T-helper 2 cell treated with Interferon-gamma antibody and Interleukin-4, amounts not matched to agents 100 ng/mL and 5 ng/mL, for 36 hours (primary cell): ENCODE measurements at regions not wholly inside any gene's neighbourhood (a gene's known extent, or its start where the extent isn't known, plus 50 kb on each side); places are given as distances from the start of the nearest gene placed in this dataset.

Experiments
- intact Hi-C: fragments of 100-400 bp; cut with micrococcal nuclease; formaldehyde crosslinking; loops from one replicate; pipeline ENCODE4 v1.15.1; 2023

DNA sequence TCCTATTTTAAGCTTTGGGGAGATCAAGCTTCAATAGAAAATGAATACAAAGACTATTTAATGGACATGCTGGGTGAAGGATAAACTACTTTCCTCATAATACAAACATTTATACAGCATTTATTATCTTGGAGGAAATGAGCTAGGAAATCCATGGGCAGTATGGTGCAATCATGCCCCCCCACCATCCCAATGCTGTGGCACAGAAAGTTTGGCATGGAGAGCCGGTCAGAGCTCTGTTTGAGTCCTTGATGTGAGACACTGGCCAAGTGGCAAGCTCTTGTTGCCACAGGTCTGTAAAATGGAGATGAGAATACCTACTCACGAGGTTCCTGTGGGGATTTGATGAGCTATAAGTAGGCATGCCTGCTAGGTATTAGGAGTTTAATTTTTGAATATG is 120.6 kb downstream of the MAB21L3 start:
- intact Hi-C loops: loop anchor here (2.0 kb wide), 1 partner anchor 253 kb away; no protein-coding TSS in a partner anchor

DNA sequence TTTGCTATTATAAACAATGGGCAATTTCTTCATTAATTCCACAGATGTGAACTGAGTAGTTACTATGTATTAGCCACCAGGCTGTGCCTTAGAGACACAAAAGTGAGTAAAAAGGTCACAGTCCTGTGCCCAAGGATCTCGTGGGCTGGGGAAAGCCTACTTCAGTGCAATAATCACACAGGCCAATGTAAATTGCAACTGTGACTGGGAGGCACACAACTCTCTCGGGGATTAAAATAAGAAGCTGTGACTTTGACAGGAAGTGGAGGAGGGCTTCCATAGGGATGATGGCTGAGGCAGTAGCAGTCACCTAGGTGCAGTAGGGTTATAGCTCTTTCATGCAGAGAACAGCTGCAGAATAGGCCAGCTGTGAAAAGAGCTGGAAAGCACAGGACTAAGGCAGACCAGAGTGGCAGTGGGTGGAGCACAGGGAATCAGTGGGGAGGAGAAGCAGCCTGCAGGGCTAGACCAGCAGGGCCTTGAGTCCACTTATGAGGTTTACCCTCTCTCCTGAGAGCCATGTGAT is 121.9 kb downstream of the MAB21L3 start:
- intact Hi-C loops: loop anchor here (2.0 kb wide), 1 partner anchor 252 kb away; no protein-coding TSS in a partner anchor

GRCh38 chr1:116234429-116234828 is 123.2 kb downstream of the MAB21L3 start:
- intact Hi-C loops: no loop called here

- intact Hi-C loops: no loop called here
Observed at GRCh38 chr1:116239916-116240315, 128.7 kb downstream of the MAB21L3 start.

DNA sequence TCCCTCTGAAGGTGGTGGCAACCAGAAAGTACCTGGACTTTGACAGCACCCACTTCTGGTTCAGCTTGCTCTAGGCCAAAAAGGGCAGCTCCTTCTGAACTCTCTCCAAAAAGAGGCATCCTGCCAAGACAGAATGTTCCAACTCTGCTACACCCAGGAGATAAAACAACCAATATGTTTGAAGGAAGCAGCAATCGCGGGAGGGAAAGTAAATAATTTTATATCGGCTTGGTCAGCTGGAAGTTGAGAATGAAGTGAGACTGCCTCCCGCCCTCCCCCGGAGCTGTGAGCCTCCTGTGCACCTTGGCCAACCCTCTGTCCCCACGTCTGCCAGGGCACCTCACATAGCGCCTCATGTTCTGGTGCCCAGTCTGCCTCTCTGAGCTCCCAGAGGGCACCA is 130.3 kb upstream of the ATP1A1 start:
- intact Hi-C loops: no loop called here

- intact Hi-C loops: no loop called here
Observed at GRCh38 chr1:116243333-116244054, 129.6 kb upstream of the ATP1A1 start.

DNA sequence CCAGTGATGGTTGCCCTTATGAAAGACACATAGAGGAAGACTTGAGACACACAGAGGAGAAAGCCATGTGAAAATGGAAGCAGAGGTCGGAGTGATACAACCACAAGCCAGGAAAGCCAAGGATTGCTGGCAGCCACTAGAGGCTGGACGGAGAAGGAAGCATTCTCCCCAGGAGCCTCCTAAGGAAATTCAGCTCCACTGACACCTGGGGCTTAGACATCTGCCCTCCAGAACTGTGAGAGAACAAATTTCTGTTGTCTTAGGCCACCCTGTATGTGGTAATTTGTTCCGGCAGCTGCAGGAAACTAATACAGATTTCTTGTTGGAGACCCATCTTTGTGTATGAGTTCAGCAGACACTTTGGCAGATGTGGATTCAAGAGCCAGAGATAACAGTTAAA is 126.9 kb upstream of the ATP1A1 start:
- intact Hi-C loops: no loop called here

DNA sequence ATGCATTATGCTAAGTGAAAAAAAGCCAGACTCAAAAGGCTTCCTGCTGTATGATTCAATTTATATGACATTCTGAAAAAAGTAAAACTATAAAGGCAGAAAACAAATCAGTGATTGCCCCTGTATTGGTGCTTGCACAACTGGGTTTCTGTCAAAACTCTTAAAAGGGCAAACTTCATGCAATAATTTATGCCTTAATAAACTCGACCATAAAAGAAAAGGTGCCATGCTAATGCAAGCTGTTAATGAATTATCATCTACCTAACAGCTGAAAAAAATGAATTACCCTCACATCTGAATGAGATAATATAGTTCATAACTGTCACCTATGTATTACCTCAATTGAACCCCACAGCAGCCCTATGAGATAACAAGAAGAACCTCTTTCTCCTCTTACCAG is 120.8 kb upstream of the ATP1A1 start:
- intact Hi-C loops: no loop called here

DNA sequence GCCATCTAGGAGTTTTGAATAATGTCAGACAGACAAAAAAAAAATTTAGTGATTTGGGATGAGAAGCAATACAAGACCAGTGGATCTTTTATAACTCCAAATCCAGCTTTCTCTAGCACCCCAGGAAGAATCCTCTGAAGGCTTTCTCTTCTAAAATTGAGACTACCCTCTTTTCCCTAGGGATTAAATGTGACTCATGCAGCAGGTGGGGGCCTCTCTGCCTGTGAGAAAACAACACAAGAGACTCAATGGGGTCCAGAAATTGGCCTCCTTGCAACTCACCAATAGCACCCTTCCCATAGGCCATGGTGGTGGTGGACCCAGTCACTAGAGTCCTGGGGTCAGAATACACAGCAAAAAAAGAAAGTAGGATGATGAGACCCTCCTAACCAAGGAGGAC is 120.3 kb upstream of the ATP1A1 start:
- intact Hi-C loops: no loop called here

GRCh38 chr1:116253566-116254382 is 119.3 kb upstream of the ATP1A1 start:
- intact Hi-C loops: no loop called here

- intact Hi-C loops: no loop called here
Observed at GRCh38 chr1:116254776-116255175, 118.3 kb upstream of the ATP1A1 start.

- intact Hi-C loops: no loop called here
Observed at GRCh38 chr1:116255486-116256285, 117.4 kb upstream of the ATP1A1 start.

DNA sequence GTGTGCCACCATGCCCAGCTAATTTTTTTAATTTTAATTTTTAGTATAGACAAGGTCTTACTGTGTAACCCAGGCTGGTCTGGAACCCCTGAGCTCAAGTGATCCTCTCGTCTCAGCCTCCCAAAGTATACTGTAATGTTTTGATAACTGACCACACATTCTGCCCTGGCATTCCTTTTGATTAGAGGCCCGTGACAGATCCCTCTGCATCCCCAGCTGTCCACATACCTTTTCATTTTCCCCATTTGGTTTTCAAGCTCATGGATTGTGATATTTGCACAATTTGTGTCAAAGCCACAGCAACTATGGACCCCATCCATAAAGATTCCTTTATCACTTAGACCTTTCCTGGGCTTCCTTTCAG is 116.8 kb upstream of the ATP1A1 start:
- intact Hi-C loops: no loop called here

DNA sequence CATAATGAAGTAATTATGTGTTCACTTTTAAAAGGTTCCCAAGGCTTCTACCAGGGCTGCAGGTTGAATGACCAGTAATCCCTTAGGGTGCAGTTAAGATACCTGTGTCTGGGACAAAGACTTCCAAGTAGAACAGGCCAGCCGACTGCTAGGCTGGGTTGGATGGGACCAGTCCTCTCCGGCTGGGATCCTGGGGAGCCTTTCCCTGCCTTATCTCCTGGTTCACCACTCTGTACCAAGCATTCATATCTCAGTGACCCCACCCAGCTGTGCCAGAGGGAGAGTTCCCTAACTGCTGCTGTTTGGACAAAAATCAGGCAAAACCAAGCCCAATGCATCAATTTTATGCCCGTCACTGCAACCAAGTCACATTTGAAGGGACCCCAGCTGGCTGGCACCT is 116.2 kb upstream of the ATP1A1 start:
- intact Hi-C loops: no loop called here

DNA sequence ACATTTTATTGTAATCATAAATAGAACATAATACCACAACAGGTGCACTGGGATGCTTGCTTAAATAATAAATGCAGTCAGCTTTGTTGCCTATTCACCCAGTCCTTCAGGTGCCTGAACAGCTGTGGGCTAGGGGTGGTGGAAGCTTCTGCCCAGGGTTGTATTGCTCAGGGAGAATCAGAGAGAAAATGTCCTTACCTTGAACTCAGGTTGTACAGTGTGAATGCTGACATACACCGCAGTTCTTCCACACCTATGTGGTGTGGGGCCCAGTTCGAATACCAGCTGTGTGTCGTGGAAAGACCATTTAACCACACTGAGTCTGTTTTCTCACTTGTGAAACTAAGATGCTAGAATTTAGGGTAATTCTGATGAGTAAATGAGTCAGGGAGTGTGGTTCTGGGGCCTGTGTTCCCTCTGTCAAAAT is 115.7 kb upstream of the ATP1A1 start:
- intact Hi-C loops: no loop called here

DNA sequence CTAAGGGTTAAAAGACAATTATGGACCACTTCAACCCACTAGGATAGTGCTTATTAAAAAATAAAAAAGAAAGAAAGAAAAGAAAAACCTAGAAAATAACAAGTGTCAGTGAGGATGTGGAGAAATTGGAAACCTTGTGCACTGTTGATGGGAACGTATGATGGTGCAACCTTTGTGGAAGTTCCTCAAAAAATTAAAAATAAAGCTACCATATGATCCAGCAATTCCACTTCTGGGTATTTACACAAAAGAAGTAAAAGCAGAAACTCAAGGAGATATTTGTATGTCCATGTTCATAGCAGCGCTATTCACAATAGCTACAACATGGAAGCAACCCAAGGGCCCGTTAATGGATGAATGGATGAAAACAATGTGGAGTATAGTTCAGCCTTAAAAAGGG is 115.2 kb upstream of the ATP1A1 start:
- intact Hi-C loops: no loop called here

DNA sequence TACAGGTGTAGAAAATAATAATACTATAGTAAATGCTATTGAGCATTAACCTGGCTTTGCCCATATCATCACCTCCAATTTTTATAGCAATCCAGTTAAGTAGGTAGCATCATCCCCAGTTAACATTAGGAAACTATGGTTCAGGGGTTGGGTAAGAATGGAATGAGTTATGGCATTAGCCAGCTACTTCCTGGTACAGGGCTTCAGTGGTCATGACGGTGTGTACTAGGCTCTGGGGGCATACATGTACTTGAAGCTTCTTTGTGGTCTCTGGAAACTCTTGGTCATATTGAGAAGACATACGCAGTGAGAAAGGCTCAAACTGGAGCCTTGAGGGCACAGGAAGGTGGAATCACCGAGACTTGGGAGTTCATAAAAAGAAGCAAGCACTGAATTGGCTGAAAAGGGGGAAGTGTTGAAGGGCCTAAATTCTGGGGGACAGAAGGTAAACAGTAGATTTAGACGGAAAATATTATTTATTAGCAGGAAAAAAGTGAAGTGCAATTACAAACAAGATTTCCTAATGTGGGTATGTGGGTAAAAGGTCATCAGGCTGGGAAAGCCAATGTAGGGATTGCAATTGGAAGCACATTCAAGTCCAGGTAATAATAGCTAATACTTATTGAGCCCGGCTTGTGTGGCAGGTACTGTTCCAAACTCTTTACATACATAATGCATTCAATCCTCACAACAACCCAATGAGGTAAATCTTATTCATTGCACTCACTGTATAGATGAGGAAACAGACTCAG is 114.2 kb upstream of the ATP1A1 start:
- intact Hi-C loops: no loop called here

DNA sequence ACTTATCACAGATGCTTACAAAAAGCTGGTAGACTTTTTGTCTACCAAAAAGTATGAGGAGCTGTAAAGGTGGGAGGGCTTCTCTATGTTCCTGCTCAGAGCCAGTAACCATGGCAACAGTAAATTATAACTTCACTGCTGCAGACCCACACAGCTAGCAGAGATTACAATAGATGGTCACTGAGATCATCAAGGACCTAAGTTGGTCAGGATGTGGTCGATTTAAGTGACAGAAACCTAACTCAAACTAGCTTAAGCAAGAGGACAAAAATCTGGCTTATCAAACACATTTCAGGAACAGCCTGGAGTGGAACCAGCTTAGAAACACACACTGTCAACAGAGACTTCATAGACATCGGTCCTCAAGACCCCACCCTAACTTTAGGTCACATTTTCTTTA is 113.4 kb upstream of the ATP1A1 start:
- intact Hi-C loops: no loop called here

DNA sequence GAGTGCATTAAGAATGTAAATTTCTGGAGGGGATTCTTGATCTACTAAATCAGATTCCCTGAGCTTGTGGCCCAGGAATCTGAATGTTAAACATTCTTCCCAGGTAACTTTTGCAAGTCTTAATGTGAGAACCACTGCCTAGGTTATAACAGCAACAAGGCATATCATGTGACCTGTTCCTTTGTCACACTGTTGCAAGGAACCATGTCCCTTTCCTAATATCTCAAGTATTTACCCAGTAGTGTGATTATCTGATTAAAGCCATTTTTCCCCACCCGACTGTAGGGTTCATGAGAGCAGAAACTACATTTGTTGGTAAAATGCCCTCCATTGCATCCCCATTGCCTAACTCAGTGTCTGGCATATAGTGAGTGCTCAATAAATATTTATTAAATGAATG is 112.9 kb upstream of the ATP1A1 start:
- intact Hi-C loops: no loop called here

DNA sequence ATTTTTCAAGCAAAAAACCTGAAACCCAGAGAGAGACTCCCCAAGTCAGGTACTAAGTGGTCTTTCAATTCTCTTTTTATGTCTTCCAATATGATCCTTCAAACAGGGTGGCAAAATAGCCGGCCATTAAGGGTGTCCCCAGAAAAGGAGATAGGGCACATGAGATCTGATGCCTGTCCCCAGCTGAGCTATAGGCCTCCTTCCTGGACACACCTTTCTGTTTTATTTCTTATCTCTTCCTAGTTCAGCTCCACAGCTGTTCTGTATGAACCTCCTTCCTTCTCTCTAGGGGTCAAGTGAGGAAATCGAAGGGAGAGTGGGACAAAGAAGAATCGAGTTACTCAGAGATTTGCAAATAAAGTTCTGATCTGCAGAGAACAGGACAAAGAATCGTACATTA is 112.4 kb upstream of the ATP1A1 start:
- intact Hi-C loops: no loop called here

- intact Hi-C loops: no loop called here
Observed at GRCh38 chr1:116261227-116261626, 111.8 kb upstream of the ATP1A1 start.
